ENCODE measurements at regions not wholly inside any gene's neighbourhood (a gene's known extent, or its start where the extent isn't known, plus 50 kb on each side); places are given as distances from the start of the nearest gene placed in this dataset.

DNA sequence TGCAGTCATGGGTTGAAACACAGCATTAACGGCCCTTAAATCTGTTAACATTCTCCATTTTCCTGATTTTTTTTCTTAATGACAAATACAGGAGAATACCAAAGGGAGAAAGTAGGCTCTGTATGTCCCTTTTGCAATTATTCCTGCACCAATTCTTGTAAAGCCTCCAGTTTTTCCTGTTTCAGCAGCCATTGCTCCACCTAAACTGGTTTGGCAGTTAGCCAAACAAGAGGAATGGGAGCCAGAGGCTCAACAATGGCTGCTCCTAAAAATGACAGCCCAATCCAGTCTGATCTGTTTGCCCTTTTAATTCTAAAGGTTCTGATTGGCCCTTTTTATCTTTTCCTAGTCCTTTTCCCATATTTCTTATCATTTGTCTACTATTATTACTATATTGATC, 284.2 kb upstream of the SGK1 start:
- TF ChIP-seq CTCF (IDR thresholded peaks at IDR 0.05) (no peak), EP300 (IDR thresholded peaks at IDR 0.05) (no peak), POLR2A (IDR thresholded peaks at IDR 0.05) (no peak)
